HepG2 (cell line): ENCODE measurements at regions not wholly inside any gene's neighbourhood (a gene's known extent, or its start where the extent isn't known, plus 50 kb on each side); places are given as distances from the start of the nearest gene placed in this dataset.

ENCODE experiments used
- ATAC-seq: fragments of 200-7000 bp; cut with Tn5 transposase; 3 replicates; pipeline ENCODE4 v1.9.1; 2020; ENCODE audit warnings: mild to moderate bottlenecking, moderate library complexity
- BruUV-seq: library from RNA; stranded (reverse); fragments of 400-500 nt; replicated peaks from 2 replicates; lab custom pipeline; 2021; lab: Mats Ljungman, UMichigan
- CTCF ChIA-PET: fragments of 300-600 bp; formaldehyde crosslinking; extraction: SDS; loops from one replicate; lab custom pipeline; 2021; ENCODE audit warnings: low total read pairs, inconsistent platforms, low intra/inter-chr PET ratio; lab: Yijun Ruan, JAX
- POLR2A ChIA-PET: fragments of 350-600 bp; sonication (Branson Sonifier 250); formaldehyde crosslinking; loops from one replicate; lab custom pipeline; 2020; ENCODE audit warnings: antibody characterized with exemption, inconsistent platforms; lab: Yijun Ruan, JAX
- DNase-seq: peaks from one replicate; pipeline ENCODE4 v3.0.0-alpha.2; 2015; ENCODE audit warnings: low spot score
- FAIRE-seq: peaks from 3 replicates; lab custom pipeline; 2011; peaks lifted over from hg19 to GRCh38; lab: Jason Lieb, UNC
- H2AFZ ChIP-seq: one replicate; pipeline ENCODE4 v1.6.1; 2011; ENCODE audit warnings: low read length, inconsistent platforms
- H3K27ac ChIP-seq: fragments of 300-600 bp; 3 replicates; pipeline ENCODE4 v1.8.0; 2011; ENCODE audit warnings: mixed run types, mild to moderate bottlenecking, mixed read lengths, low read length, inconsistent platforms; ENCODE audit not compliant: insufficient read depth; ENCODE audit errors: extremely low read length
- H3K27me3 ChIP-seq, 2 experiments: fragments of 200-600 bp in 1 of 2; 2 replicates in 1 of 2; 3 replicates in 1 of 2; pipeline versions ENCODE4 v1.6.0 to v1.8.0; 2011; ENCODE audit warnings: low read length in 2 of 2, mild to moderate bottlenecking in 2 of 2, moderate library complexity in 2 of 2, inconsistent platforms in 1 of 2; ENCODE audit not compliant: insufficient read depth in 2 of 2, control insufficient read depth in 1 of 2
- H3K36me3 ChIP-seq, 2 experiments: fragments of 200-600 bp in 1 of 2; replicated peaks in 1 of 2; 2 replicates in 1 of 2; 3 replicates in 1 of 2; pipeline versions ENCODE4 v1.5.1 to v1.8.0; 2011; ENCODE audit warnings: low read length in 2 of 2, inconsistent platforms in 1 of 2; ENCODE audit not compliant: insufficient read depth in 2 of 2, control insufficient read depth in 1 of 2
- H3K4me1 ChIP-seq: 2 replicates; pipeline ENCODE4 v1.5.1; 2012; ENCODE audit warnings: low read length, inconsistent platforms; ENCODE audit not compliant: insufficient read depth
- H3K4me2 ChIP-seq: 2 replicates; pipeline ENCODE4 v1.6.0; 2011; ENCODE audit warnings: low read depth, low read length, inconsistent platforms
- H3K4me3 ChIP-seq, 3 experiments: fragments of 200-600 bp in 1 of 3; sonication (generic), shearing (Covaris generic) in 1 of 3; replicated peaks in 1 of 3; 2 replicates each; pipeline ENCODE4 v1.5.1; 2011 to 2016; ENCODE audit warnings: low read length in 3 of 3, inconsistent platforms in 2 of 3, low read depth in 2 of 3, mild to moderate bottlenecking in 2 of 3, control low read depth in 1 of 3, mixed read lengths in 1 of 3; ENCODE audit not compliant: insufficient read depth in 1 of 3
- H3K79me2 ChIP-seq: one replicate; pipeline ENCODE4 v1.6.1; 2011; ENCODE audit warnings: low read length, inconsistent platforms; ENCODE audit not compliant: insufficient read depth
- H3K9ac ChIP-seq: 2 replicates; pipeline ENCODE4 v1.6.0; 2011; ENCODE audit warnings: mild to moderate bottlenecking, low read depth, low read length, inconsistent platforms; ENCODE audit not compliant: insufficient read depth
- H3K9me3 ChIP-seq: 2 replicates; pipeline ENCODE4 v1.5.1; 2012; ENCODE audit warnings: mild to moderate bottlenecking, low read length
- H4K20me1 ChIP-seq: 2 replicates; pipeline ENCODE4 v1.6.0; 2011; ENCODE audit warnings: inconsistent platforms, mild to moderate bottlenecking, low read length, moderate library complexity; ENCODE audit not compliant: insufficient read depth
- DNMT3B ChIP-seq: conservative IDR thresholded peaks from 2 replicates; pipeline ENCODE4 v1.6.1; 2016; ENCODE audit warnings: missing biosample characterization, control low read depth
- GPN1 ChIP-seq: sonication (generic); formaldehyde crosslinking; IDR thresholded peaks from 2 replicates; pipeline ENCODE4 v1.5.1; 2020; ENCODE audit warnings: missing genetic modification reagents, borderline replicate concordance
- HIVEP1 ChIP-seq: sonication (generic); formaldehyde crosslinking; IDR thresholded peaks from 2 replicates; pipeline ENCODE4 v1.4.0; 2020; ENCODE audit warnings: mild to moderate bottlenecking, missing genetic modification reagents
- MYPOP ChIP-seq: sonication (generic); formaldehyde crosslinking; IDR thresholded peaks from 2 replicates; pipeline ENCODE4 v1.8.1; 2023; ENCODE audit warnings: mild to moderate bottlenecking, moderate library complexity, missing genetic modification reagents
- ZBTB40 ChIP-seq, 2 experiments: fragments of 450-650 bp in 1 of 2; sonication (generic) in 1 of 2; formaldehyde crosslinking in 1 of 2; IDR thresholded peaks; 2 replicates each; pipeline versions ENCODE4 v1.6.1 to v1.8.0; 2016 to 2022; ENCODE audit warnings: antibody characterized with exemption in 1 of 2, mild to moderate bottlenecking in 1 of 2, missing genetic modification reagents in 1 of 2
- ZNF160 ChIP-seq: sonication (generic); formaldehyde crosslinking; IDR thresholded peaks from 2 replicates; pipeline ENCODE4 v1.8.0; 2022; ENCODE audit warnings: mild to moderate bottlenecking, inconsistent platforms, missing genetic modification reagents
- ZNF616 ChIP-seq: sonication (generic); formaldehyde crosslinking; IDR thresholded peaks from 2 replicates; pipeline ENCODE4 v1.5.0; 2020; ENCODE audit warnings: low read depth, mild to moderate bottlenecking, missing genetic modification reagents
- ZNF678 ChIP-seq: sonication (generic); formaldehyde crosslinking; IDR thresholded peaks from 2 replicates; pipeline ENCODE4 v1.4.0; 2020; ENCODE audit warnings: mild to moderate bottlenecking, missing genetic modification reagents
- ZNF75D ChIP-seq: sonication (generic); formaldehyde crosslinking; IDR thresholded peaks from 2 replicates; pipeline ENCODE4 v1.8.1; 2023; ENCODE audit warnings: missing genetic modification reagents, mild to moderate bottlenecking, borderline replicate concordance
- WGBS: methylation state at CpG from one replicate; pipeline ENCODE4 v1.1.6; 2017; ENCODE audit warnings: low lambda C conversion rate; 5-methylcytosine and 5-hydroxymethylcytosine counted together
- in situ Hi-C: cut with HindIII; loops from 2 replicates; pipeline ENCODE4 v1.10.0; 2017; ENCODE audit warnings: low pct_unique_long_range_greater_than_20kb; ENCODE audit not compliant: extremely low pct_ligation_motif_present
- intact Hi-C: fragments of 100-400 bp; cut with micrococcal nuclease; formaldehyde crosslinking; loops from one replicate; pipeline ENCODE4 v1.10.0; 2022; ENCODE audit not compliant: unreplicated experiment

DNA sequence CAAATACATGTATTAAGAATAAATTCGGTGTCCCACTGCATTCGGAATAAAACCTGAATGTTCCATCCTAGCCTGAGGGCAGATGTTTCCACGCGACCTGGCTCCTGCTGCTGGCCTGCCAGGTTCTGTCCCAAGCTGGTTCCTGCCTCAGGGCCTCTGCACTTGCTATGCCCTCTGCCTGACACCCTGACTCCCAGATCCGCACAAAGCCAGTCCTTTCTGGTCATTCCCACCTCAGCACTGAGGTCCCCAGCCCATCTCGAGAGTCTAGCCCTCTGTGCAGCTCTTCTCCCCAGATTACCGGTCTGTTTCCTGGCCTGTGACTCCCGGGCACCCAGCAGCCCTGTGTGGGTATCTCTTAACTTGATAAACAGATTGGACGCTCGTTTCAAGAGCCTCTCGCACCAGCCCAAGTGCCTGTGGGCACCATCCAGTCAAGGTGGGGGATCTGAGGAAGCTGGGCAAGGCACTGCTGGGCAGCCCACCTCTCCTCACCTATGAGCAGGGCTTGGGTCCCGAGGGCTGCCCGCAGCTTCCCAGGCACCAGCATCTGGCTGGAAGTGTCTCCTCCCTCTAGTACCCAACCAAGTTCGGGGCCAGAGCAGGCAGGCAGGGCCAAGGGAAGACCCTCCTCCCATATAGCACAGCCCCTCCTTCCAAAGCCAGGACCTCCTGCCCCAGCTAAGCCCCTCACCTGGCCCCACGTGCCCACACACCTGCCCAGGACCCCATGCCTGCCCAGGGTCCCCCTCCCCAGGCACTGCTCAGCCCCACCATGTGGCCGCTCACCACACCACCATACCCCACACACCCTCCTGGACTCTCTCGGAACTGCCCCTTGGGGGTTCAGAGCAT is 132.2 kb downstream of the NCOR2 start:
- H3K4me1 ChIP-seq = no peaks in the 10 kb centered on the region
- H3K4me2 ChIP-seq = no peak overlapping the region
- intact Hi-C loops = no loop called here
- no peak for FAIRE-seq
- no peak for DNase-seq
- H3K36me3 ChIP-seq = peaks cover 7 to 9% of the 10 kb centered on the region in 2 experiments; a peak in 3 of 5 replicates
- H3K27ac ChIP-seq = no peak overlapping the region
- no peaks in the 10 kb centered on the region for H3K9me3 ChIP-seq
- H2AFZ ChIP-seq = no peak overlapping the region
- ChIA-PET POLR2A (no interaction called here), CTCF (no interaction called here)
- no peak for ATAC-seq
- H4K20me1 ChIP-seq = no peaks in the 10 kb centered on the region
- WGBS = 87% methylated on average over 13 of the region's 17 CpGs
- no peaks in the 10 kb centered on the region; a peak in 1 of 5 replicates for H3K27me3 ChIP-seq
- H3K9ac ChIP-seq = no peak overlapping the region
- H3K79me2 ChIP-seq = no peaks in the 10 kb centered on the region
- in situ Hi-C loops = no loop called here
- no TSS peak for BruUV-seq
- TF ChIP-seq HIVEP1 (CRISPR knock-in tag) (no peak), ZNF616 (CRISPR knock-in tag) (no peak), GPN1 (CRISPR knock-in tag) (no peak), ZBTB40 (IDR thresholded peaks at IDR 0.05) (no peak), ZBTB40 (CRISPR knock-in tag; IDR thresholded peaks at IDR 0.05) (no peak), ZNF678 (CRISPR knock-in tag) (no peak), ZNF75D (CRISPR knock-in tag) (no peak), MYPOP (no peak), DNMT3B (CRISPR knock-in tag) (no peak), ZNF160 (no peak)
- no peak overlapping the region for H3K4me3 ChIP-seq
